Heart left ventricle (tissue), 16 donors: ENCODE measurements at regions not wholly inside any gene's neighbourhood (a gene's known extent, or its start where the extent isn't known, plus 50 kb on each side); places are given as distances from the start of the nearest gene placed in this dataset.

Source experiments
- ATAC-seq, 4 donors: fragments of 200-7000 bp; cut with Tn5 transposase; one replicate each; pipeline ENCODE4 v1.9.1; 2020 to 2022; ENCODE audit warnings: moderate library complexity in 4 of 4, mild to moderate bottlenecking in 3 of 4, moderate number of reproducible peaks in 1 of 4
- DNase-seq, 5 donors: peaks; one replicate each; pipeline ENCODE4 v3.0.0-alpha.2; 2020
- H3K27ac ChIP-seq, 12 donors: fragments of 200-600 bp; sonication (generic) in 4 of 12; one replicate each; pipeline versions ENCODE4 v1.5.0 to v1.8.0; 2016 to 2022; ENCODE audit warnings: mild to moderate bottlenecking in 2 of 12
- H3K27me3 ChIP-seq, 9 donors: fragments of 200-600 bp; sonication (generic) in 2 of 9; one replicate each; pipeline versions ENCODE4 v1.5.1 to v1.8.0; 2016 to 2022; ENCODE audit warnings: mild to moderate bottlenecking in 3 of 9
- H3K36me3 ChIP-seq, 9 donors: fragments of 200-600 bp; sonication (generic) in 2 of 9; one replicate each; pipeline versions ENCODE4 v1.5.0 to v1.8.0; 2018 to 2022; ENCODE audit warnings: mild to moderate bottlenecking in 2 of 9
- H3K4me1 ChIP-seq, 12 donors: fragments of 200-600 bp; sonication (generic) in 4 of 12; one replicate each; pipeline versions ENCODE4 v1.5.0 to v1.8.0; 2016 to 2022; ENCODE audit warnings: mild to moderate bottlenecking in 3 of 12
- H3K4me3 ChIP-seq, 12 donors: fragments of 200-600 bp; sonication (generic) in 4 of 12; one replicate each; pipeline versions ENCODE4 v1.5.0 to v1.8.0; 2017 to 2022; ENCODE audit warnings: mild to moderate bottlenecking in 9 of 12, moderate library complexity in 4 of 12
- H3K9me3 ChIP-seq, 12 donors: fragments of 200-600 bp; sonication (generic) in 4 of 12; one replicate each; pipeline versions ENCODE4 v1.5.0 to v1.8.0; 2016 to 2022; ENCODE audit warnings: mild to moderate bottlenecking in 1 of 12
- POLR2A ChIP-seq, 2 donors: fragments of 450-650 bp; IDR thresholded peaks; one replicate each; pipeline ENCODE4 v1.6.1; 2017; ENCODE audit warnings: antibody characterized with exemption in 2 of 2, mild to moderate bottlenecking in 2 of 2, moderate library complexity in 2 of 2
- whole genome bisulfite sequencing, 4 donors: extraction: QIAGEN DNeasy Blood & Tissue Kit in 2 of 4; methylation state at CpG; one replicate each; pipeline versions ENCODE4 v1.1.5 to v1.1.7; 2013 to 2018; 5-methylcytosine and 5-hydroxymethylcytosine counted together
- intact Hi-C, 10 donors: fragments of 100-400 bp; cut with DNase I; formaldehyde crosslinking; loops; one replicate each; pipeline versions ENCODE4 v1.11.1 to v1.14.2; 2022
- TF ChIP-seq, protein P1 (sequence below), 12 donors: fragments of 200-600 bp; sonication (generic) in 4 of 12; IDR thresholded peaks; one replicate each; pipeline versions ENCODE4 v1.5.0 to v1.8.0; 2018 to 2022; ENCODE audit warnings: antibody characterized with exemption in 12 of 12, mild to moderate bottlenecking in 5 of 12
- donor health status: ischemic (EF 13 %, LVEDD 7.1; RV severe dilation, severe dysfunction).
- donor health status: healthy with polysubstance abuse.
- donor health status: DM: no; HTN: yes; CAD: no.
- donor health status: DM: no; HTN: no; CAD: no.
- donor health status: ischemic (EF 25% LVEDD 6.9; RV normal size, moderate dysfunction).
- donor health status: ischemic (EF 25% LVEDD 5.7; RV mildly dilated, moderate dysfunction).
- donor health status: healthy.
- donor health status: DM: yes; HTN: yes; CAD: no.
- donor health status: ischemic (EF 35%, LVEDD 5.7; RV mildly dilated, moderate dysfunction).
- donor health status: nonischemic (EF 11% LVEDD 7.7; RV severe dilation, severe dysfunction).
- donor health status: DM: yes; HTN: yes; CAD: no.
- donor health status: PGD.
- donor health status: ischemic (EF 29% LVEDD 5.4; RV normal size, mild dysfunction).
- donor health status: nonischemic (EF 23%, LVEDD 6.1; RV moderate dilation, normal function).

DNA sequence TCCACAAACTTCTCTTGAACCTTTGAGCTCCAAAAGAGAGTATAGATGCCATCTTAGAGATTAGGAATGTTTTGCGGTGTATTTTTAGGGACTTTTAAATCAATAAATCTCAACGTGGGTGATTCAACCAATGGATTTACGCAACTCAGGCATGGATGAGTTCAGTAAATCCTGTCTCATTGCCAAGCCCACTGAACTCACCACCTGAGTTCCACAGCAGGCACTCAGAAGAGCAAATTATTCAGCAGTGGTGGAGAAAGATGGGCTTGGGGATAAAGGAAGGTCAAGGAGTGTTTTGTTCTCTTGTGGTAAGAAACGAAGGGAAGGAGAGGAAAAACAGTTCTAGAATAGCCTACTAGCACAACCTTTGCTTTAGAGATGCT is 68.7 kb upstream of the HMGA2 start:
- Histone ChIP-seq H3K36me3 (no peaks in the 10 kb centered on the region), H3K4me1 (no peaks in the 10 kb centered on the region), H3K4me3 (no peak overlapping the region), H3K27ac (no peak overlapping the region), H3K27me3 (peaks cover 0 to 7% (median 0%) of the 10 kb centered on the region in 9 donors), H3K9me3 (no peaks in the 10 kb centered on the region)
- intact Hi-C loops = no loop called here
- no peak for ATAC-seq
- no peak for DNase-seq
- whole genome bisulfite sequencing, 4 donors = 47 to 72% (median 65%) methylated on average over 4 of the region's 4 CpGs
- TF ChIP-seq, protein P1, sequence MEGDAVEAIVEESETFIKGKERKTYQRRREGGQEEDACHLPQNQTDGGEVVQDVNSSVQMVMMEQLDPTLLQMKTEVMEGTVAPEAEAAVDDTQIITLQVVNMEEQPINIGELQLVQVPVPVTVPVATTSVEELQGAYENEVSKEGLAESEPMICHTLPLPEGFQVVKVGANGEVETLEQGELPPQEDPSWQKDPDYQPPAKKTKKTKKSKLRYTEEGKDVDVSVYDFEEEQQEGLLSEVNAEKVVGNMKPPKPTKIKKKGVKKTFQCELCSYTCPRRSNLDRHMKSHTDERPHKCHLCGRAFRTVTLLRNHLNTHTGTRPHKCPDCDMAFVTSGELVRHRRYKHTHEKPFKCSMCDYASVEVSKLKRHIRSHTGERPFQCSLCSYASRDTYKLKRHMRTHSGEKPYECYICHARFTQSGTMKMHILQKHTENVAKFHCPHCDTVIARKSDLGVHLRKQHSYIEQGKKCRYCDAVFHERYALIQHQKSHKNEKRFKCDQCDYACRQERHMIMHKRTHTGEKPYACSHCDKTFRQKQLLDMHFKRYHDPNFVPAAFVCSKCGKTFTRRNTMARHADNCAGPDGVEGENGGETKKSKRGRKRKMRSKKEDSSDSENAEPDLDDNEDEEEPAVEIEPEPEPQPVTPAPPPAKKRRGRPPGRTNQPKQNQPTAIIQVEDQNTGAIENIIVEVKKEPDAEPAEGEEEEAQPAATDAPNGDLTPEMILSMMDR (IDR thresholded peaks at IDR 0.05) = no peak
- no peak for TF ChIP-seq POLR2A (IDR thresholded peaks at IDR 0.05)

DNA sequence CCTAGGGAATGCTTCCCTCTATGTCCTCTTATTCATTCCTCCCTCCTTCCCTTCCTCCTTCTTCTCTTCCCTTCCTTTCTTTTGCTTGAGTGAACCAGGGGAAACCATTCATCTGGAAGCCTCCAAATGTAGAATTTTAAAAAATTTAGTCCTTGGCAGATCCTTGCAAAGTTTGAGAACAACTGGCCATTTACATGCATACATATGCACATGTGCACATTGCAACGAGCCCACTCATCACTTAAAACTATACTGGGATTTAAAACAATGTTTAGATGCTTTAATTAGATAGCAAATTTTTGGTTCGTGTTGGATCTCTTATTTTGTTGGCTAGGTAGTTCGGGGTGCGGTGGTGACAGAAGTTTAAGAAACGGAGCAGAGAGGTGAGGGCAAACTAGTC is 68.0 kb upstream of the HMGA2 start:
- no peak for DNase-seq
- no peak for ATAC-seq
- WGBS, 4 donors = 89 to 92% (median 91%) methylated on average over 5 of the region's 5 CpGs
- Histone ChIP-seq H3K9me3 (no peaks in the 10 kb centered on the region), H3K4me1 (no peaks in the 10 kb centered on the region), H3K4me3 (no peak overlapping the region), H3K36me3 (no peaks in the 10 kb centered on the region), H3K27me3 (peaks cover 0 to 7% (median 0%) of the 10 kb centered on the region in 9 donors), H3K27ac (no peak overlapping the region)
- TF ChIP-seq POLR2A (IDR thresholded peaks at IDR 0.05) = no peak
- TF ChIP-seq, protein P1 (IDR thresholded peaks at IDR 0.05) = no peak
- intact Hi-C loops = no loop called here

DNA sequence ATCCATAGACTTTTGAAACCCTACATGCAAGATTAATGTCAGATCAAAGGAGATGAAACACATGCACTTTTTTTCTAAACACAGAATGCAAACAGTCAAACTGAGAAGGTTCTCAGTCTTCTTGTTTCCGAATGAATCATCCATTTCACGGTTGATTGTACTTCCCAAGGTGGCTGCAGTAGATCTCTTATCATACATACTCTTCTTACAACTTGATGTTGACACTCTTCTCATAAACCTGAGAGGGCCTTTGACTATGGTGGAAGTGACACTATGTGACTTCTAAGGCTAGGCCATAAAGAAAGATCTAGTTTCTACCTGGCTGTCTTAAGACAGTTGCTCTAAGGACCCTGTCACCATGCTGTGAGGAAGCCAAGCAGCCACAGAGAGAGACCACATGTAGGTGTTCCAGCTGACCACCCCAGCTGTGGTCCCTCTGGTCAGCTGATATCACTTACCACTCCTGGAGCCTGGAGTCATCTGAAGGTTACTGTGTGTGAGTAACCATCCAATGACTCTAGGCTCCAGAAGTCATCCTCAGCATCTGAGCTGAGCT is 67.2 kb upstream of the HMGA2 start:
- WGBS, 4 donors = 39 to 97% (median 75%) methylated on average over 2 of the region's 2 CpGs
- H3K27me3 ChIP-seq = peaks cover 0 to 7% (median 0%) of the 10 kb centered on the region in 9 donors
- intact Hi-C loops = no loop called here
- H3K4me1 ChIP-seq = no peaks in the 10 kb centered on the region
- ATAC-seq (no peak), DNase-seq (no peak)
- TF ChIP-seq, protein P1 (IDR thresholded peaks at IDR 0.05) = no peak
- TF ChIP-seq POLR2A (IDR thresholded peaks at IDR 0.05) = no peak
- no peak overlapping the region for H3K4me3 ChIP-seq
- no peaks in the 10 kb centered on the region for H3K36me3 ChIP-seq
- no peaks in the 10 kb centered on the region for H3K9me3 ChIP-seq
- H3K27ac ChIP-seq = no peak overlapping the region

DNA sequence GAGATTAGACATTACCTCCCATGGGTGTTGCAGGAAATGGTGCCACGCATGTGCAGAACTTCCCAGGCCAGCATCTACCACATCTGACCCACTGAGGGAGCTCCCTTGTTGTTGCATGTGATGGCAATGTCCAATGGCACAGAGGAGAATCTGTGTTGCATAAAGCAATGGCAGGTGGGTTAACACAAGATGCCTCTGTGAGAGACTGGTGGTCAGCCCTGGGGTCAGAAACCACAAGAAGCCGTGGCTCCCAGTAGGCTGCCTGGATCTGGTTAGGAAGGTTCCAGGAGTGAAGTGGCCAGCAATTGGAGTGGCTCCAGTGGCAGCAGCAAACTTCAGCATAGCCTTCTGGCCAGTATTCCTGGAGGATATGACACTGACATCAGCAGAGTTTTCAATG is 65.9 kb upstream of the HMGA2 start:
- no peak for DNase-seq
- Histone ChIP-seq H3K36me3 (no peaks in the 10 kb centered on the region), H3K9me3 (no peaks in the 10 kb centered on the region), H3K27me3 (peaks cover 0 to 7% (median 0%) of the 10 kb centered on the region in 9 donors), H3K27ac (no peak overlapping the region), H3K4me1 (no peaks in the 10 kb centered on the region), H3K4me3 (no peak overlapping the region)
- WGBS, 4 donors = 68 to 84% (median 75%) methylated on average over 2 of the region's 2 CpGs
- no peak for ATAC-seq
- intact Hi-C loops = no loop called here
- TF ChIP-seq, protein P1 (IDR thresholded peaks at IDR 0.05) = no peak
